Uterus (tissue), 2 donors: ENCODE measurements at regions not wholly inside any gene's neighbourhood (a gene's known extent, or its start where the extent isn't known, plus 50 kb on each side); places are given as distances from the start of the nearest gene placed in this dataset.

Experiments
- POLR2A ChIP-seq, 2 donors: fragments of 450-650 bp; IDR thresholded peaks; one replicate each; pipeline ENCODE4 v1.6.1; 2016; ENCODE audit warnings: antibody characterized with exemption in 2 of 2, mild to moderate bottlenecking in 1 of 2, moderate library complexity in 1 of 2
- TF ChIP-seq, protein P1 (sequence below), 4 experiments: fragments of 200-600 bp in 2 of 4; fragments of 450-650 bp in 2 of 4; sonication (generic) in 2 of 4; IDR thresholded peaks; one replicate each; pipeline ENCODE4 v1.5.1; 2016 to 2019; ENCODE audit warnings: antibody characterized with exemption in 4 of 4, mild to moderate bottlenecking in 2 of 4, moderate library complexity in 1 of 4

GRCh38 chr6:109875973-109876372 lies 102.1 kb upstream of the GPR6 start:
- TF ChIP-seq, protein P1, sequence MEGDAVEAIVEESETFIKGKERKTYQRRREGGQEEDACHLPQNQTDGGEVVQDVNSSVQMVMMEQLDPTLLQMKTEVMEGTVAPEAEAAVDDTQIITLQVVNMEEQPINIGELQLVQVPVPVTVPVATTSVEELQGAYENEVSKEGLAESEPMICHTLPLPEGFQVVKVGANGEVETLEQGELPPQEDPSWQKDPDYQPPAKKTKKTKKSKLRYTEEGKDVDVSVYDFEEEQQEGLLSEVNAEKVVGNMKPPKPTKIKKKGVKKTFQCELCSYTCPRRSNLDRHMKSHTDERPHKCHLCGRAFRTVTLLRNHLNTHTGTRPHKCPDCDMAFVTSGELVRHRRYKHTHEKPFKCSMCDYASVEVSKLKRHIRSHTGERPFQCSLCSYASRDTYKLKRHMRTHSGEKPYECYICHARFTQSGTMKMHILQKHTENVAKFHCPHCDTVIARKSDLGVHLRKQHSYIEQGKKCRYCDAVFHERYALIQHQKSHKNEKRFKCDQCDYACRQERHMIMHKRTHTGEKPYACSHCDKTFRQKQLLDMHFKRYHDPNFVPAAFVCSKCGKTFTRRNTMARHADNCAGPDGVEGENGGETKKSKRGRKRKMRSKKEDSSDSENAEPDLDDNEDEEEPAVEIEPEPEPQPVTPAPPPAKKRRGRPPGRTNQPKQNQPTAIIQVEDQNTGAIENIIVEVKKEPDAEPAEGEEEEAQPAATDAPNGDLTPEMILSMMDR (IDR thresholded peaks at IDR 0.05): no peak
- no peak for TF ChIP-seq POLR2A (IDR thresholded peaks at IDR 0.05)
